GM23248 (cell line): ENCODE measurements at regions not wholly inside any gene's neighbourhood (a gene's known extent, or its start where the extent isn't known, plus 50 kb on each side); places are given as distances from the start of the nearest gene placed in this dataset.

Experiments
- DNase-seq: peaks from one replicate; pipeline ENCODE4 v3.0.0-alpha.2; 2015
- H2AFZ ChIP-seq: fragments of 200-600 bp; sonication (generic); 2 replicates; pipeline ENCODE4 v1.6.1; 2016; ENCODE audit warnings: antibody characterized with exemption
- H3F3A ChIP-seq: fragments of 200-600 bp; sonication (generic); 2 replicates; pipeline ENCODE4 v1.6.1; 2016; ENCODE audit warnings: mild to moderate bottlenecking, antibody characterized with exemption, mixed run types; ENCODE audit not compliant: insufficient read depth
- H3K27ac ChIP-seq: fragments of 200-600 bp; sonication (generic); 2 replicates; pipeline ENCODE4 v1.5.1; 2016; ENCODE audit warnings: mild to moderate bottlenecking
- H3K27me3 ChIP-seq: fragments of 200-600 bp; sonication (generic); replicated peaks from 2 replicates; pipeline ENCODE4 v1.6.1; 2016; ENCODE audit warnings: mild to moderate bottlenecking; ENCODE audit not compliant: insufficient read depth
- H3K36me3 ChIP-seq: fragments of 200-600 bp; sonication (generic); 2 replicates; pipeline ENCODE4 v1.6.1; 2016; ENCODE audit warnings: low read depth, mild to moderate bottlenecking
- H3K4me1 ChIP-seq: fragments of 200-600 bp; sonication (generic); 2 replicates; pipeline ENCODE4 v1.6.1; 2016; ENCODE audit warnings: mild to moderate bottlenecking; ENCODE audit not compliant: insufficient read depth
- H3K4me2 ChIP-seq: fragments of 200-600 bp; sonication (generic); one replicate; pipeline ENCODE4 v1.6.1; 2016; ENCODE audit warnings: mild to moderate bottlenecking; ENCODE audit not compliant: unreplicated experiment
- H3K4me3 ChIP-seq: fragments of 200-600 bp; sonication (generic); 2 replicates; pipeline ENCODE4 v1.5.1; 2016; ENCODE audit warnings: mild to moderate bottlenecking
- H3K79me2 ChIP-seq: fragments of 200-600 bp; sonication (generic); 2 replicates; pipeline ENCODE4 v1.6.1; 2016; ENCODE audit warnings: mild to moderate bottlenecking; ENCODE audit not compliant: insufficient read depth
- H3K9ac ChIP-seq: fragments of 200-600 bp; sonication (generic); 2 replicates; pipeline ENCODE4 v1.6.1; 2016; ENCODE audit warnings: mild to moderate bottlenecking
- H3K9me2 ChIP-seq: fragments of 200-600 bp; sonication (generic); 2 replicates; pipeline ENCODE4 v1.6.1; 2016; ENCODE audit warnings: mixed run types, mild to moderate bottlenecking, moderate library complexity; ENCODE audit not compliant: insufficient read depth
- H3K9me3 ChIP-seq: fragments of 200-600 bp; sonication (generic); one replicate; pipeline ENCODE4 v1.6.1; 2017; ENCODE audit warnings: low read depth
- H4K20me1 ChIP-seq: fragments of 200-600 bp; sonication (generic); 2 replicates; pipeline ENCODE4 v1.6.0; 2016; ENCODE audit not compliant: insufficient read depth
- EZH2 ChIP-seq: fragments of 200-600 bp; sonication (generic); IDR thresholded peaks from 2 replicates; pipeline ENCODE4 v1.6.1; 2018; ENCODE audit warnings: antibody characterized with exemption, mild to moderate bottlenecking; ENCODE audit not compliant: insufficient read depth, poor library complexity, severe bottlenecking
- EZH2phosphoT487 ChIP-seq: fragments of 200-600 bp; sonication (generic); IDR thresholded peaks from 2 replicates; pipeline ENCODE4 v1.6.1; 2018; ENCODE audit warnings: antibody characterized with exemption, moderate library complexity, mild to moderate bottlenecking, low read depth; ENCODE audit not compliant: insufficient read depth
- WGBS, 2 experiments: methylation state at CpG; one replicate each; pipeline ENCODE4 v1.1.6; 2015 to 2017; ENCODE audit warnings: low lambda C conversion rate in 2 of 2, low coverage in 1 of 2; ENCODE audit errors: missing lambda C conversion rate in 2 of 2; 5-methylcytosine and 5-hydroxymethylcytosine counted together
- in situ Hi-C: fragments of 300-500 bp; cut with MboI; formaldehyde crosslinking; loops from 2 replicates; pipeline ENCODE4 v1.15.0; 2020

- DNase-seq: no peak
- in situ Hi-C loops: no loop called here
- Histone ChIP-seq H4K20me1 (no peaks in the 10 kb centered on the region), H3K9me3 (no peaks in the 10 kb centered on the region), H3K9me2 (no peaks in the 10 kb centered on the region), H3K27ac (no peak overlapping the region), H3K27me3 (no peaks in the 10 kb centered on the region), H3K79me2 (no peaks in the 10 kb centered on the region), H3F3A (no peaks in the 10 kb centered on the region), H3K36me3 (no peaks in the 10 kb centered on the region), H3K9ac (no peak overlapping the region), H2AFZ (no peak overlapping the region), H3K4me2 (no peak overlapping the region), H3K4me3 (no peak overlapping the region), H3K4me1 (no peaks in the 10 kb centered on the region)
- 88 to 90% methylated on average over 4 of the region's 4 CpGs for WGBS, 2 experiments
- TF ChIP-seq EZH2: no peak
- no peak for TF ChIP-seq EZH2phosphoT487
Observed at GRCh38 chr10:3683560-3683959, 101.4 kb downstream of the KLF6 start.

GRCh38 chr10:3682745-3683144 lies 102.3 kb downstream of the KLF6 start:
- TF ChIP-seq EZH2 (no peak), EZH2phosphoT487 (no peak)
- in situ Hi-C loops: no loop called here
- H3K27ac ChIP-seq: no peak overlapping the region
- peak overlapping the region; percentile 24 for H3K4me2 ChIP-seq
- no peaks in the 10 kb centered on the region for H3K4me1 ChIP-seq
- H3K79me2 ChIP-seq: no peaks in the 10 kb centered on the region
- no peaks in the 10 kb centered on the region for H3K9me2 ChIP-seq
- H3K27me3 ChIP-seq: no peaks in the 10 kb centered on the region
- H3K9me3 ChIP-seq: no peaks in the 10 kb centered on the region
- 93 to 98% methylated on average over 6 of the region's 6 CpGs for WGBS, 2 experiments
- H3K4me3 ChIP-seq: no peak overlapping the region
- no peaks in the 10 kb centered on the region for H3K36me3 ChIP-seq
- H3F3A ChIP-seq: no peaks in the 10 kb centered on the region
- H3K9ac ChIP-seq: no peak overlapping the region
- no peak overlapping the region for H2AFZ ChIP-seq
- no peak for DNase-seq
- H4K20me1 ChIP-seq: no peaks in the 10 kb centered on the region

GRCh38 chr10:3681642-3682554 lies 103.1 kb downstream of the KLF6 start:
- H3K27me3 ChIP-seq: no peaks in the 10 kb centered on the region
- TF ChIP-seq EZH2phosphoT487: no peak
- TF ChIP-seq EZH2: no peak
- H3K4me2 ChIP-seq: peak overlapping the region; percentile 24
- no peaks in the 10 kb centered on the region for H3K79me2 ChIP-seq
- 46 to 51% methylated on average over 23 of the region's 23 CpGs for WGBS, 2 experiments
- no peak overlapping the region for H3K9ac ChIP-seq
- no peaks in the 10 kb centered on the region for H3K4me1 ChIP-seq
- no peaks in the 10 kb centered on the region for H3K36me3 ChIP-seq
- H4K20me1 ChIP-seq: no peaks in the 10 kb centered on the region
- in situ Hi-C loops: no loop called here
- DNase-seq: peak; percentile 47
- H3F3A ChIP-seq: no peaks in the 10 kb centered on the region
- peak overlapping the region; percentile 26; the same call in 1 of the 2 replicates for H2AFZ ChIP-seq
- H3K9me2 ChIP-seq: no peaks in the 10 kb centered on the region
- H3K27ac ChIP-seq: no peak overlapping the region
- H3K4me3 ChIP-seq: peak overlapping the region; percentile 27
- H3K9me3 ChIP-seq: no peaks in the 10 kb centered on the region

- no peak for TF ChIP-seq EZH2phosphoT487
- no peak for TF ChIP-seq EZH2
- no peaks in the 10 kb centered on the region for H4K20me1 ChIP-seq
- DNase-seq: no peak
- no peak overlapping the region for H3K4me2 ChIP-seq
- no peak overlapping the region for H3K27ac ChIP-seq
- H3K4me1 ChIP-seq: no peaks in the 10 kb centered on the region
- no peaks in the 10 kb centered on the region for H3K27me3 ChIP-seq
- H3K4me3 ChIP-seq: no peak overlapping the region
- no peak overlapping the region for H3K9ac ChIP-seq
- H3K79me2 ChIP-seq: no peaks in the 10 kb centered on the region
- WGBS, 2 experiments: 94 to 97% methylated on average over 8 of the region's 8 CpGs
- in situ Hi-C loops: no loop called here
- no peaks in the 10 kb centered on the region for H3K9me2 ChIP-seq
- no peaks in the 10 kb centered on the region for H3F3A ChIP-seq
- no peaks in the 10 kb centered on the region for H3K9me3 ChIP-seq
- no peak overlapping the region for H2AFZ ChIP-seq
- H3K36me3 ChIP-seq: no peaks in the 10 kb centered on the region
Observed at GRCh38 chr10:3679950-3680629, 104.9 kb downstream of the KLF6 start.
